GM12878 (cell line): ENCODE measurements at regions not wholly inside any gene's neighbourhood (a gene's known extent, or its start where the extent isn't known, plus 50 kb on each side); places are given as distances from the start of the nearest gene placed in this dataset.
A peak's percentile ranks its signal among the peaks of the same experiment; 100 is the strongest.

ENCODE experiments used
- ATF7 ChIP-seq: fragments of 450-650 bp; IDR thresholded peaks from 2 replicates; pipeline ENCODE4 v1.6.1; 2016; ENCODE audit warnings: low read depth, mild to moderate bottlenecking
- BCLAF1 ChIP-seq: fragments of 450-650 bp; IDR thresholded peaks from 2 replicates; pipeline ENCODE4 v1.6.1; 2017; ENCODE audit warnings: antibody characterized with exemption, mild to moderate bottlenecking, moderate library complexity
- BHLHE40 ChIP-seq, 2 experiments: fragments of 450-650 bp in 1 of 2; IDR thresholded peaks; 2 replicates each; pipeline ENCODE4 v1.6.1; 2011 to 2017; ENCODE audit warnings: low read depth in 2 of 2, borderline replicate concordance in 1 of 2, improper control_type of control experiment in 1 of 2, low read length in 1 of 2, mild to moderate bottlenecking in 1 of 2
- BRCA1 ChIP-seq: IDR thresholded peaks from 2 replicates; pipeline ENCODE4 v1.6.1; 2011; ENCODE audit warnings: low read depth, low read length, improper control_type of control experiment
- CEBPB ChIP-seq, 2 experiments: fragments of 150-350 bp in 1 of 2; IDR thresholded peaks; 2 replicates each; pipeline ENCODE4 v1.6.1; 2012 to 2014; ENCODE audit warnings: low read depth in 2 of 2, low read length in 2 of 2, borderline replicate concordance in 1 of 2, inconsistent platforms in 1 of 2
- CEBPZ ChIP-seq: fragments of 150-350 bp; IDR thresholded peaks from 2 replicates; pipeline ENCODE4 v1.6.1; 2016; ENCODE audit warnings: low read depth, low read length
- EGR1 ChIP-seq, 2 experiments: IDR thresholded peaks; 1 replicate in 1 of 2; 2 replicates in 1 of 2; pipeline ENCODE4 v1.6.1; 2011 to 2012; ENCODE audit warnings: low read depth in 2 of 2, low read length in 2 of 2, borderline replicate concordance in 1 of 2, mild to moderate bottlenecking in 1 of 2, moderate library complexity in 1 of 2
- ESRRA ChIP-seq: IDR thresholded peaks from 2 replicates; pipeline ENCODE4 v1.6.1; 2012; ENCODE audit warnings: mild to moderate bottlenecking, low read length, improper control_type of control experiment
- ETV6 ChIP-seq, 2 experiments: fragments of 450-650 bp in 1 of 2; IDR thresholded peaks in 1 of 2; conservative IDR thresholded peaks in 1 of 2; 2 replicates each; pipeline ENCODE4 v1.6.1; 2014; ENCODE audit warnings: antibody characterized with exemption in 1 of 2, borderline replicate concordance in 1 of 2, low read depth in 1 of 2, mild to moderate bottlenecking in 1 of 2, moderate library complexity in 1 of 2
- FOXM1 ChIP-seq: IDR thresholded peaks from 2 replicates; pipeline ENCODE4 v1.6.1; 2012; ENCODE audit warnings: low read depth, mild to moderate bottlenecking, inconsistent platforms, low read length, moderate library complexity
- IKZF1 ChIP-seq: fragments of 450-650 bp; conservative IDR thresholded peaks from 2 replicates; pipeline ENCODE4 v1.6.1; 2017; ENCODE audit warnings: antibody characterized with exemption, mild to moderate bottlenecking
- JUND ChIP-seq: IDR thresholded peaks from 2 replicates; pipeline ENCODE4 v1.6.1; 2012; ENCODE audit warnings: low read depth, mild to moderate bottlenecking, low read length, improper control_type of control experiment, moderate library complexity
- MEF2A ChIP-seq: IDR thresholded peaks from 2 replicates; pipeline ENCODE4 v1.6.1; 2011; ENCODE audit warnings: low read depth, mild to moderate bottlenecking, low read length, moderate library complexity; ENCODE audit not compliant: insufficient read depth
- MXI1 ChIP-seq: fragments of 150-350 bp; IDR thresholded peaks from 2 replicates; pipeline ENCODE4 v1.6.1; 2011; ENCODE audit warnings: low read depth, mild to moderate bottlenecking, inconsistent platforms, low read length, improper control_type of control experiment
- MYB ChIP-seq: fragments of 150-350 bp; IDR thresholded peaks from 2 replicates; pipeline ENCODE4 v1.6.1; 2014; ENCODE audit warnings: mild to moderate bottlenecking, low read depth, low read length, borderline replicate concordance
- RELB ChIP-seq: fragments of 450-650 bp; IDR thresholded peaks from 2 replicates; pipeline ENCODE4 v1.6.1; 2017; ENCODE audit warnings: low read depth, mild to moderate bottlenecking, moderate library complexity
- SMARCA5 ChIP-seq: fragments of 450-650 bp; IDR thresholded peaks from 2 replicates; pipeline ENCODE4 v1.6.1; 2017; ENCODE audit warnings: mild to moderate bottlenecking
- TARDBP ChIP-seq: IDR thresholded peaks from 2 replicates; pipeline ENCODE4 v1.6.1; 2016; ENCODE audit warnings: borderline replicate concordance
- USF1 ChIP-seq: IDR thresholded peaks from 2 replicates; pipeline ENCODE4 v1.6.1; 2011; ENCODE audit warnings: borderline replicate concordance, low read depth, mild to moderate bottlenecking, moderate library complexity, mixed read lengths, low read length; ENCODE audit not compliant: insufficient read depth; ENCODE audit errors: extremely low read length
- ZBED1 ChIP-seq: IDR thresholded peaks from 2 replicates; pipeline ENCODE4 v1.6.1; 2016; ENCODE audit warnings: borderline replicate concordance
- ZNF24 ChIP-seq: fragments of 450-650 bp; IDR thresholded peaks from 2 replicates; pipeline ENCODE4 v1.6.1; 2017; ENCODE audit warnings: antibody characterized with exemption, mild to moderate bottlenecking

- TF ChIP-seq CEBPB (IDR thresholded peaks at IDR 0.05; ENCODE audit: borderline replicate concordance in 1 of 2, low read depth in 2 of 2, low read length in 2 of 2): peak in 1 of 2 experiments; percentile 53; a peak in 1 of 4 replicates
- no peak for TF ChIP-seq EGR1 (IDR thresholded peaks at IDR 0.05; ENCODE audit: borderline replicate concordance in 1 of 2, low read depth in 2 of 2, low read length in 2 of 2)
- TF ChIP-seq JUND: 0 out of 2 replicates have a peak, but pooled peaks have one; percentile 23
- peak; percentile 89 for TF ChIP-seq IKZF1
- no peak for TF ChIP-seq CEBPZ
- peak; percentile 69; the same call in 1 of the 2 replicates for TF ChIP-seq ZBED1
- TF ChIP-seq ESRRA: no peak
- peak; percentile 69; the same call in 1 of the 2 replicates for TF ChIP-seq MEF2A
- TF ChIP-seq ETV6 (conservative IDR thresholded peaks at IDR 0.05 in 1 of 2, IDR thresholded peaks at IDR 0.05 in 1 of 2; ENCODE audit: borderline replicate concordance in 1 of 2, low read depth in 1 of 2): peak in 1 of 2 experiments; percentile 37; a peak in 1 of 4 replicates
- peak; percentile 66 for TF ChIP-seq FOXM1
- TF ChIP-seq BHLHE40 (IDR thresholded peaks at IDR 0.05; ENCODE audit: borderline replicate concordance in 1 of 2, low read depth in 2 of 2, low read length in 1 of 2): peak; percentile 51 to 75; a peak in 3 of 4 replicates
- peak; percentile 94 for TF ChIP-seq RELB
- TF ChIP-seq MYB: no peak
- peak; percentile 82 for TF ChIP-seq ATF7
- TF ChIP-seq BCLAF1: no peak
- TF ChIP-seq MXI1: peak; percentile 78
- no peak for TF ChIP-seq SMARCA5
- TF ChIP-seq ZNF24: no peak
- TF ChIP-seq USF1: peak; percentile 17
- no peak for TF ChIP-seq TARDBP
- no peak for TF ChIP-seq BRCA1
Observed at GRCh38 chr7:106425017-106425719, 140.4 kb upstream of the NAMPT start (continued).
